Type B pancreatic cell (in vitro differentiated cells): ENCODE measurements at regions not wholly inside any gene's neighbourhood (a gene's known extent, or its start where the extent isn't known, plus 50 kb on each side); places are given as distances from the start of the nearest gene placed in this dataset.
A peak's percentile ranks its signal among the peaks of the same experiment; 100 is the strongest.

Experiments used
- DNase-seq: peaks from one replicate; pipeline ENCODE4 v3.0.0; 2021; ENCODE audit warnings: mixed read lengths; ENCODE audit not compliant: unreplicated experiment; ENCODE audit errors: extremely low spot score
- H3K27ac Mint-ChIP-seq: 2 replicates; pipeline ENCODE4 v1.8.0; 2021; ENCODE audit warnings: mild to moderate bottlenecking, mixed read lengths
- H3K27me3 Mint-ChIP-seq: 2 replicates; pipeline ENCODE4 v1.8.0; 2021; ENCODE audit warnings: mixed read lengths
- H3K36me3 Mint-ChIP-seq: 2 replicates; pipeline ENCODE4 v1.8.0; 2021; ENCODE audit warnings: mixed read lengths
- H3K4me1 Mint-ChIP-seq: one replicate; pipeline ENCODE4 v1.8.0; 2021; ENCODE audit warnings: mixed read lengths; ENCODE audit not compliant: unreplicated experiment
- H3K4me3 Mint-ChIP-seq: 2 replicates; pipeline ENCODE4 v1.8.0; 2021; ENCODE audit warnings: mild to moderate bottlenecking, mixed read lengths
- H3K9me3 Mint-ChIP-seq: 2 replicates; pipeline ENCODE4 v1.8.0; 2021; ENCODE audit warnings: mixed read lengths
- CTCF ChIP-seq: fragments of 200-600 bp; sonication (generic); conservative IDR thresholded peaks from 2 replicates; pipeline ENCODE4 v1.5.0; 2021; ENCODE audit warnings: antibody characterized with exemption, mild to moderate bottlenecking

GRCh38 chr4:96713271-96713850, 873.5 kb downstream of the PDHA2 start:
- H3K27me3 Mint-ChIP-seq, result no peaks in the 10 kb centered on the region
- no peak for TF ChIP-seq CTCF
- no peaks in the 10 kb centered on the region for H3K36me3 Mint-ChIP-seq
- DNase-seq, result no peak
- H3K9me3 Mint-ChIP-seq, result no peaks in the 10 kb centered on the region
- H3K4me1 Mint-ChIP-seq, result peaks cover 4% of the 10 kb centered on the region
- no peak overlapping the region for H3K4me3 Mint-ChIP-seq
- no peak overlapping the region for H3K27ac Mint-ChIP-seq

- no peaks in the 10 kb centered on the region for H3K27me3 Mint-ChIP-seq
- H3K4me3 Mint-ChIP-seq, result no peak overlapping the region
- DNase-seq, result no peak
- no peak overlapping the region for H3K27ac Mint-ChIP-seq
- no peaks in the 10 kb centered on the region for H3K36me3 Mint-ChIP-seq
- H3K4me1 Mint-ChIP-seq, result no peaks in the 10 kb centered on the region
- H3K9me3 Mint-ChIP-seq, result peaks cover 7% of the 10 kb centered on the region
- no peak for TF ChIP-seq CTCF
Measured at GRCh38 chr4:96729641-96730040, 889.7 kb downstream of the PDHA2 start.

GRCh38 chr4:96730432-96730831, 890.5 kb downstream of the PDHA2 start:
- H3K4me1 Mint-ChIP-seq, result no peaks in the 10 kb centered on the region
- no peak for DNase-seq
- no peak overlapping the region for H3K27ac Mint-ChIP-seq
- H3K4me3 Mint-ChIP-seq, result no peak overlapping the region
- H3K9me3 Mint-ChIP-seq, result peaks cover 11% of the 10 kb centered on the region
- H3K27me3 Mint-ChIP-seq, result no peaks in the 10 kb centered on the region
- no peak for TF ChIP-seq CTCF
- H3K36me3 Mint-ChIP-seq, result peaks cover 4% of the 10 kb centered on the region

GRCh38 chr4:96736352-96736889, 896.5 kb downstream of the PDHA2 start:
- no peak for TF ChIP-seq CTCF
- Mint-ChIP-seq H3K36me3 (peaks cover 4% of the 10 kb centered on the region), H3K27me3 (no peaks in the 10 kb centered on the region), H3K27ac (peak overlapping the region; percentile 68), H3K4me1 (peaks cover 5% of the 10 kb centered on the region), H3K4me3 (peak overlapping the region; percentile 18), H3K9me3 (peaks cover 16% of the 10 kb centered on the region)
- no peak for DNase-seq

- H3K9me3 Mint-ChIP-seq, result peaks cover 9% of the 10 kb centered on the region
- H3K27ac Mint-ChIP-seq, result no peak overlapping the region
- H3K36me3 Mint-ChIP-seq, result peaks cover 4% of the 10 kb centered on the region
- TF ChIP-seq CTCF, result no peak
- H3K4me3 Mint-ChIP-seq, result no peak overlapping the region
- no peaks in the 10 kb centered on the region for H3K27me3 Mint-ChIP-seq
- DNase-seq, result no peak
- H3K4me1 Mint-ChIP-seq, result peaks cover 5% of the 10 kb centered on the region
Measured at GRCh38 chr4:96739101-96739500, 899.2 kb downstream of the PDHA2 start.
